SU-DHL-6 (cell line): ENCODE measurements at regions not wholly inside any gene's neighbourhood (a gene's known extent, or its start where the extent isn't known, plus 50 kb on each side); places are given as distances from the start of the nearest gene placed in this dataset.

Experiments
- EZH2phosphoT487 ChIP-seq: fragments of 200-600 bp; sonication (generic), shearing (Covaris generic); conservative IDR thresholded peaks from 2 replicates; pipeline ENCODE4 v1.6.1; 2018; ENCODE audit warnings: mild to moderate bottlenecking, antibody characterized with exemption, low read length, moderate library complexity, mixed read lengths
- TF ChIP-seq, protein P1 (sequence below): fragments of 200-600 bp; sonication (generic); IDR thresholded peaks from one replicate; pipeline ENCODE4 v1.5.1; 2017; ENCODE audit warnings: antibody characterized with exemption, mild to moderate bottlenecking, low read length, moderate library complexity; ENCODE audit not compliant: insufficient read depth, poor library complexity, severe bottlenecking

GRCh38 chr20:19855416-19855815, 97.4 kb downstream of the RIN2 start:
- TF ChIP-seq, protein P1, sequence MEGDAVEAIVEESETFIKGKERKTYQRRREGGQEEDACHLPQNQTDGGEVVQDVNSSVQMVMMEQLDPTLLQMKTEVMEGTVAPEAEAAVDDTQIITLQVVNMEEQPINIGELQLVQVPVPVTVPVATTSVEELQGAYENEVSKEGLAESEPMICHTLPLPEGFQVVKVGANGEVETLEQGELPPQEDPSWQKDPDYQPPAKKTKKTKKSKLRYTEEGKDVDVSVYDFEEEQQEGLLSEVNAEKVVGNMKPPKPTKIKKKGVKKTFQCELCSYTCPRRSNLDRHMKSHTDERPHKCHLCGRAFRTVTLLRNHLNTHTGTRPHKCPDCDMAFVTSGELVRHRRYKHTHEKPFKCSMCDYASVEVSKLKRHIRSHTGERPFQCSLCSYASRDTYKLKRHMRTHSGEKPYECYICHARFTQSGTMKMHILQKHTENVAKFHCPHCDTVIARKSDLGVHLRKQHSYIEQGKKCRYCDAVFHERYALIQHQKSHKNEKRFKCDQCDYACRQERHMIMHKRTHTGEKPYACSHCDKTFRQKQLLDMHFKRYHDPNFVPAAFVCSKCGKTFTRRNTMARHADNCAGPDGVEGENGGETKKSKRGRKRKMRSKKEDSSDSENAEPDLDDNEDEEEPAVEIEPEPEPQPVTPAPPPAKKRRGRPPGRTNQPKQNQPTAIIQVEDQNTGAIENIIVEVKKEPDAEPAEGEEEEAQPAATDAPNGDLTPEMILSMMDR: no peak
- no peak for TF ChIP-seq EZH2phosphoT487
